GM08714 (cell line): ENCODE measurements at regions not wholly inside any gene's neighbourhood (a gene's known extent, or its start where the extent isn't known, plus 50 kb on each side); places are given as distances from the start of the nearest gene placed in this dataset.

ENCODE experiments used
- H3K4me3 ChIP-seq: fragments of 200-500 bp; sonication (Bioruptor generic); 2 replicates; pipeline ENCODE4 v1.5.1; 2014; ENCODE audit warnings: mild to moderate bottlenecking, low read length, inconsistent platforms
- ZNF274 ChIP-seq: IDR thresholded peaks from 2 replicates; pipeline ENCODE4 v1.6.1; 2012; ENCODE audit warnings: mild to moderate bottlenecking, low read depth, low read length

- no peak for TF ChIP-seq ZNF274
- no peak overlapping the region for H3K4me3 ChIP-seq
These were observed 557.2 kb downstream of the BCL11B start for GRCh38 chr14:98714626-98715425.

DNA sequence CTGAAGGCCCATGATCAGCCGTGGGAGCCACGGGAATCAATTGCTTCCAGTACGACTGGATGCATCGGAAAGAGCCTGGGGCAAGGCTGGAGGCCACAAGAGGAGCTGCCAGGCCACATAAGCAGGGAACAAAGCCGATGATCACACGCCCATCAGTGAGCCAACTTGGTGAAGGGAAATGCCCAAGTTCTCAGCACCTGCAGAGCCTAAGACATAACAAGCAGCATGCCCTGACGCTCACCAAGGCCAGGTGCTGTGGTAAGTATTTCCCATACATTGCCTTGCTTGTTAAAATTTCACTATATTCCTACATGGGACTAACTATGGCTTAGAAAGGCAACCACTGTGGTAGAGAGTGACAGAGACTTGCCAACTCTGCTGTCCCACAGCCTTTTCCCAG is 555.9 kb downstream of the BCL11B start:
- no peak for TF ChIP-seq ZNF274
- H3K4me3 ChIP-seq = no peak overlapping the region

- H3K4me3 ChIP-seq = no peak overlapping the region
- TF ChIP-seq ZNF274 = no peak
These were observed 550.9 kb downstream of the BCL11B start for GRCh38 chr14:98721061-98721460.

- no peak for TF ChIP-seq ZNF274
- no peak overlapping the region for H3K4me3 ChIP-seq
These were observed 547.3 kb downstream of the BCL11B start for GRCh38 chr14:98724734-98725133.

DNA sequence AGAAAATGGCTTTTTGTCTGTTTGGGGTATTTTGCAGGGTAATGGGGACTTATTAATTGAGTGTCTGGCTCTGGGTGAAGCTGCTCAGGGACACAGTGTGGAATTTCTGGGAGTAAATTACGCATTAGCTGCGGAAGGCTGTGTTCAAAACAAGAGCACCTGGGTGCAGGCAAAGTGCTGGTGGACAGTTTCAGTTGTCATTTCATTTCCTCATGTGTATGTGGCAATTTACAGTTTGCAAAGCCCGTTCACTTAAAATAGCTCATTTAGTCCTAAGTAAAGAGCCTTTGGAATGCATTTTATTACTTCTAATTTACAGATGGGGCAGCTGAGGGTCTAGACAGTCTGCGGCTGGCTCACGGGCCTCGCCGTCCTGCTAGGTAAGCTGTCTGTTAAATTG is 546.8 kb downstream of the BCL11B start:
- H3K4me3 ChIP-seq = no peak overlapping the region
- TF ChIP-seq ZNF274 = no peak

DNA sequence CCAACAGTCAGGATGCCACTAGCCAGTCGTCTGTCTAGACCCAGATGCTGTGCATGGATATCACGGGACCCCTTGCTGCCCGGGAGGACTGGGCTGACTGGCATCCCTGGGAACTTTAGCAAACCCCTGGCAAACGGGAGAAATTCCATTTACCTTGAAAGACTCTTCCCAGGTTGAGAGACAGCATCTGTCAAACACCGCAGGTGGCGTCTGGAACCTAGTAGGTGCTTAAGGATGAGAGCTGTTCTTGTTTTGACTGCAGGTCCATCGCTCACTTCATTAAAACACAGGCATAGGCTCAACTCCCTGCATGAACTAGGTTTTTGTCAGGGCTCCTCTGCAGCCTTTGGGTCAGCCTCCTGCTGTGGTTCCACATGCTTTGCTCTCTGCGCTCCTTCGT is 546.3 kb downstream of the BCL11B start:
- H3K4me3 ChIP-seq = no peak overlapping the region

DNA sequence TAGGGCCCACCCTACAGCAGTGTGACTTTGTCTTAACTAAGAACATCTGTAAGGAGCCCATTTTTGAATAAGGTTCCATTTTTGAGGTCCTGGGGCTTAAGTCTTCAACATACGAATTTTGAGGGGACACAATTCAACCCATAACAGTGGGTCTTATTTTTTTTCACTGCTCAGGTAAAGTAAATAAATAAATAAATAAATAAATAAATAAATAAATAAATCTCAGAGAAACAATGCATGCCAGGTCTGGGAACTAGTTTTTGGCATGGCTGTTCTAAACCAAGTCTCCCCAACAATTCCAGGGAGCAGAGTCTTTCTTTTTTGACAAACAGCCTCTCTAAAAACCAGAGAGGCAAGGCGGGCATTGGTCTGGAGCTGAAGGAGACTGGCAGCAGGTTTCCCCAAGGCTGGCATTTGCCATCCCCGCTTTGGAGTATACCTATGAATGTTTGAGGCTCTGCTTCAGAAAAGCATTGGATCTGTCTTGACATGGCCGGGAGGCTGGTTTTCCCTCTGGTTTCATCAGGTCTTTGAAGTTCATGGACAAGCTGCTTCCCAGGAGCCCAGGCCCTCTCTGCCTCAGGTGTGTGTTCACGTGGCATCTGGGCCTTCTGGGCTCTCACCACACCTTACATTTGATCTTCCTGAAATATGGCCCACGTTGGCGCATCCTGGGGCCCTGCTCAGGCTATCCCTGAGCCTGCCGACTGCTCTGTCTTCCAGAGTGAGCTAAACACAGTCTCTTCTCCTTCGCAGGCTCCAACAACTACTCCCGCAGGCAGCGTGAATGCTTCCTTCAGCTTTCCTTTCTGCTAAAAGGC is 545.2 kb downstream of the BCL11B start:
- no peak for TF ChIP-seq ZNF274
- no peak overlapping the region for H3K4me3 ChIP-seq

More for the DNA sequence above, 546.3 kb downstream of the BCL11B start:
- no peak for TF ChIP-seq ZNF274

GRCh38 chr14:98728024-98728423 is 544.0 kb downstream of the BCL11B start:
- no peak for TF ChIP-seq ZNF274
- no peak overlapping the region for H3K4me3 ChIP-seq

GRCh38 chr14:98728836-98729235 is 543.2 kb downstream of the BCL11B start:
- H3K4me3 ChIP-seq = no peak overlapping the region
- TF ChIP-seq ZNF274 = no peak

GRCh38 chr14:98731286-98731685 is 540.7 kb downstream of the BCL11B start:
- H3K4me3 ChIP-seq = no peak overlapping the region
- no peak for TF ChIP-seq ZNF274

GRCh38 chr14:98731701-98732100 is 540.3 kb downstream of the BCL11B start:
- no peak for TF ChIP-seq ZNF274
- no peak overlapping the region for H3K4me3 ChIP-seq

DNA sequence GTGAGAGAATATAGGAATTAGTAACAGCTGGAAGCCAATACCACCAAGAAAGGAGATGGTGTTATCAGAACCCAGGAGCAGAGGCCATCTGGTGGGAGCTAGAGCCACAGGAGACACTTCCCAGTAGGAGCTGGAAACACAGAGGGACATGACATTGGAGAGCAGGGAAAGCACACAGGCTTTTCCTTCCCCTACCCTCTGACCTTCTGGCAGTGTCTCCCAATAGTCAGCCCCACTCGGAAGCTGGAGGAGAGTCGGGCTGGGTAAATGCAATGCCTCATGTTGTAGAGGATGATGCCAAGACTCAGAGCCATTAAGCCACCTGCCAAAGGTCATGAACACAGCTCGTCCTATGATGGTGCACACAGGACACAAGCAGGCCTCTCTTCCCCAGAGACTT is 538.5 kb downstream of the BCL11B start:
- TF ChIP-seq ZNF274 = no peak
- H3K4me3 ChIP-seq = no peak overlapping the region

DNA sequence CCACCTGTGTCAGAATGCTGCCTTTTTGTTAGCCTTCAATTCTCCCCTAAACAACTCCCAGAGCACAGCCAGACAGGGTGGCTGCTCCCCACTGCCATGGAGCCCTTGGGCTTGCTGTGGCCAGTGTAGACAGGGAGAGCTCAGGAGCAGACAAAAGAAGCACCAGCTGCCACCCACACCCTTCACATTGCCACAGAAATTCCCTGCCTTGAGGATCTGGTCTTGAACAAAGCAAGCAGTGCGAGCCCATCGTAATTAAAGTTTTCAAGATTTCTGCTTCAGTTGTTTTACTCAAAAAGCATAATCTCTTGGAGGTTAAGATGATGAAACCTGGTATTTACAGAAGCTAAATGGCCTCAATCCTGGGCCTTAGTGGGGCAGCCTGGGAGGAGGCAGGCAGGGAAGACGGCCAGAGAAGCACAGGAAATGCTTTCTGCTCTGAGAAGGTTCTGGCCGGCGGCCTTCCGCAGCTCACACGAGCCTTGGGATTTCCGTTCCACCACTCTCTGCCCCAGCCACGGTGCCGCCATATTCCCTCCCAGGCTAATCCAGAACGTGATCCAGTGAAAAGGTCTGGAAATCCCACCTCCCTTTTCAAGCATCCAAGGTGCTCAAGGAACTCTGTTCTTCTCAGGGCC is 535.2 kb downstream of the BCL11B start:
- no peak for TF ChIP-seq ZNF274

DNA sequence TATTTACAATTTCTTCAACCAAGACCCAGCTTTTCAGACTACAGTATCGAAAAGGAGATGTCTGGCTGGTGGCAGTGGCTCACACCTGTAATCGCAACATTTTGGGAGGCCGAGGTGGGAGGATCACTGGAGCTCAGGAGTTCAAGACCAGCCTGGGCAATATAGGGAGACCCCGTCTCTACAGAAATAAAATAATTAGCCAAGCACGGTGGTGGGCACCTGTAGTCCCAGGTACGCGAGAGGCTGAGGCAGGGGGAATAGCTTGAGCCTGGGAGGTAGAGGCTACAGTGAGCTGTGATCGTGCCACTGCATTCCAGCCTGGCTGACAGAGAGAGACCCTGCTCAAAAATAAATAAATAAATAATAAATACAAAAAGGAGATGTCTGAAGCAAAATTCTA is 530.5 kb downstream of the BCL11B start:
- TF ChIP-seq ZNF274 = no peak
- H3K4me3 ChIP-seq = no peak overlapping the region

More for the DNA sequence above, 535.2 kb downstream of the BCL11B start:
- H3K4me3 ChIP-seq = no peak overlapping the region
